Panc1 (cell line): ENCODE measurements at regions not wholly inside any gene's neighbourhood (a gene's known extent, or its start where the extent isn't known, plus 50 kb on each side); places are given as distances from the start of the nearest gene placed in this dataset.

Experiments
- ATAC-seq: fragments of 200-7000 bp; cut with Tn5 transposase; 2 replicates; pipeline ENCODE4 v1.9.1; 2020; ENCODE audit warnings: mild to moderate bottlenecking, moderate library complexity
- BruUV-seq: library from RNA; stranded (reverse); fragments of 400-500 nt; replicated peaks from 2 replicates; lab custom pipeline; 2021; lab: Mats Ljungman, UMichigan
- CTCF ChIA-PET: fragments of 300-600 bp; sonication (Branson Sonifier 250); formaldehyde crosslinking; loops from one replicate; lab custom pipeline; 2022; ENCODE audit warnings: antibody characterized with exemption; lab: Charles Lee
- POLR2A ChIA-PET: fragments of 300-600 bp; sonication (Branson Sonifier 250); formaldehyde crosslinking; loops from one replicate; lab custom pipeline; 2022; ENCODE audit warnings: antibody characterized with exemption; lab: Charles Lee
- DNase-seq: peaks from one replicate; pipeline ENCODE4 v3.0.0-alpha.2; 2010; ENCODE audit warnings: low read depth, low spot score
- H3K27ac ChIP-seq: 2 replicates; pipeline ENCODE4 v1.5.1; 2011; ENCODE audit warnings: mild to moderate bottlenecking, low read length, inconsistent platforms
- H3K27me3 ChIP-seq: fragments of 200-500 bp; sonication (Bioruptor generic); 2 replicates; pipeline ENCODE4 v1.6.0; 2014; ENCODE audit warnings: low read length, inconsistent platforms; ENCODE audit not compliant: control insufficient read depth, insufficient read depth
- H3K36me3 ChIP-seq: fragments of 200-500 bp; sonication (Bioruptor generic); 2 replicates; pipeline ENCODE4 v1.5.1; 2014; ENCODE audit warnings: inconsistent platforms, mild to moderate bottlenecking, low read length, moderate library complexity; ENCODE audit not compliant: control insufficient read depth, insufficient read depth
- H3K4me1 ChIP-seq: 2 replicates; pipeline ENCODE4 v1.5.1; 2011; ENCODE audit warnings: inconsistent platforms, mild to moderate bottlenecking, low read length, moderate library complexity; ENCODE audit not compliant: control insufficient read depth, insufficient read depth
- H3K4me3 ChIP-seq, 2 experiments: 2 replicates each; pipeline ENCODE4 v1.5.1; 2011 to 2012; ENCODE audit warnings: low read depth in 2 of 2, low read length in 2 of 2, mild to moderate bottlenecking in 2 of 2, inconsistent platforms in 1 of 2, moderate library complexity in 1 of 2
- H3K9me3 ChIP-seq: fragments of 200-500 bp; sonication (Bioruptor generic); 2 replicates; pipeline ENCODE4 v1.5.1; 2014; ENCODE audit warnings: low read depth, mild to moderate bottlenecking, inconsistent platforms, low read length, moderate library complexity; ENCODE audit not compliant: control insufficient read depth, insufficient read depth
- CTCF ChIP-seq: fragments of 450-650 bp; IDR thresholded peaks from 2 replicates; pipeline ENCODE4 v1.5.1; 2017; ENCODE audit warnings: mild to moderate bottlenecking
- POLR2AphosphoS5 ChIP-seq: IDR thresholded peaks from 2 replicates; pipeline ENCODE4 v1.6.1; 2012; ENCODE audit warnings: mild to moderate bottlenecking, low read depth, low read length, moderate library complexity
- REST ChIP-seq, 2 experiments: IDR thresholded peaks; 2 replicates each; pipeline ENCODE4 v1.6.1; 2011 to 2012; ENCODE audit warnings: low read depth in 2 of 2, control low read depth in 1 of 2, low read length in 1 of 2, mild to moderate bottlenecking in 1 of 2, moderate library complexity in 1 of 2; ENCODE audit not compliant: insufficient read depth in 1 of 2
- SIN3A ChIP-seq: IDR thresholded peaks from 2 replicates; pipeline ENCODE4 v1.6.1; 2012; ENCODE audit warnings: low read depth, mild to moderate bottlenecking, low read length, moderate library complexity, borderline replicate concordance; ENCODE audit not compliant: insufficient read depth
- TCF7L2 ChIP-seq: IDR thresholded peaks from 2 replicates; pipeline ENCODE4 v1.6.1; 2011; ENCODE audit warnings: mild to moderate bottlenecking, low read depth, low read length, inconsistent platforms
- in situ Hi-C: cut with HindIII; loops from 2 replicates; pipeline ENCODE4 v1.10.0; 2016; ENCODE audit warnings: low sequenced_read_pairs, low pct_unique_long_range_greater_than_20kb
- intact Hi-C: fragments of 100-400 bp; cut with micrococcal nuclease; formaldehyde crosslinking; loops from one replicate; pipeline ENCODE4 v1.10.0; 2022; ENCODE audit not compliant: unreplicated experiment

- no peaks in the 10 kb centered on the region for H3K27me3 ChIP-seq
- no TSS peak for BruUV-seq
- ChIA-PET CTCF (no interaction called here), POLR2A (no interaction called here)
- intact Hi-C loops = no loop called here
- DNase-seq (no peak), ATAC-seq (no peak)
- TF ChIP-seq CTCF (no peak), POLR2AphosphoS5 (no peak), REST (IDR thresholded peaks at IDR 0.05; ENCODE audit: insufficient read depth in 1 of 2, low read depth in 2 of 2, low read length in 1 of 2) (no peak), SIN3A (no peak), TCF7L2 (no peak)
- no peaks in the 10 kb centered on the region for H3K9me3 ChIP-seq
- no peaks in the 10 kb centered on the region for H3K4me1 ChIP-seq
- H3K36me3 ChIP-seq = no peaks in the 10 kb centered on the region
- no peak overlapping the region for H3K4me3 ChIP-seq
- in situ Hi-C loops = no loop called here
- H3K27ac ChIP-seq = no peak overlapping the region
These were observed 374.3 kb downstream of the DCAF12L2 start for GRCh38 chrX:125791787-125792186.

GRCh38 chrX:125810856-125811255 lies 355.2 kb downstream of the DCAF12L2 start:
- TF ChIP-seq SIN3A (no peak), REST (IDR thresholded peaks at IDR 0.05; ENCODE audit: insufficient read depth in 1 of 2, low read depth in 2 of 2, low read length in 1 of 2) (no peak), POLR2AphosphoS5 (no peak), CTCF (no peak), TCF7L2 (no peak)
- no peak for DNase-seq
- ChIA-PET CTCF (no interaction called here), POLR2A (no interaction called here)
- Histone ChIP-seq H3K4me3 (no peak overlapping the region), H3K27me3 (no peaks in the 10 kb centered on the region), H3K9me3 (no peaks in the 10 kb centered on the region), H3K27ac (no peak overlapping the region), H3K4me1 (no peaks in the 10 kb centered on the region), H3K36me3 (no peaks in the 10 kb centered on the region)
- intact Hi-C loops = no loop called here
- ATAC-seq = no peak
- in situ Hi-C loops = no loop called here
- BruUV-seq = no TSS peak
